Prostate gland (tissue), 2 donors: ENCODE measurements at regions not wholly inside any gene's neighbourhood (a gene's known extent, or its start where the extent isn't known, plus 50 kb on each side); places are given as distances from the start of the nearest gene placed in this dataset.

Experiments
- POLR2AphosphoS5 ChIP-seq: sonication (generic); formaldehyde crosslinking; IDR thresholded peaks from one replicate; pipeline ENCODE4 v1.6.1; 2017; ENCODE audit warnings: antibody characterized with exemption
- TF ChIP-seq, protein P1 (sequence below), 4 experiments: fragments of 200-600 bp in 2 of 4; fragments of 450-650 bp in 2 of 4; sonication (generic) in 2 of 4; IDR thresholded peaks; 1 replicate in 3 of 4; 2 replicates in 1 of 4; pipeline ENCODE4 v1.5.1; 2016 to 2019; ENCODE audit warnings: antibody characterized with exemption in 4 of 4, mild to moderate bottlenecking in 2 of 4, moderate library complexity in 2 of 4

DNA sequence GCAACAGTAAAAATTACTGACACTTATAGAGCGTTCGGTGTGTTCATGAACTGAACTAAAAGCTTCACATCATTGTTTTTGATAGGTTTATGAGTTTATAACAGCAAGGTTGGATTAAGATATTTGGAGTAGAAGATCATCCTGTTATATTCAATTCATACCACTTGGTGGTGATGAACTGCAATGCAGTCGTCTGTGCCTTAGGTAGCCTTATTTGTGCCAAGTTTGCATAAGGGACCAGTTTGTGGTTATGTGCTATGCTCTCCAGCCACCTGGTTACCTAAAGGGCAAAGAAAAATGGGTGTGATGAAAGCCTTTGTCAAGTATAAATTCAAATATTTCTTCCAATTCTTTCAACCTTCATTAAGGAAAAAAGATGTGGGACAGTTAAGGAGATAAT is 150.9 kb upstream of the KCNH7 start:
- TF ChIP-seq, protein P1, sequence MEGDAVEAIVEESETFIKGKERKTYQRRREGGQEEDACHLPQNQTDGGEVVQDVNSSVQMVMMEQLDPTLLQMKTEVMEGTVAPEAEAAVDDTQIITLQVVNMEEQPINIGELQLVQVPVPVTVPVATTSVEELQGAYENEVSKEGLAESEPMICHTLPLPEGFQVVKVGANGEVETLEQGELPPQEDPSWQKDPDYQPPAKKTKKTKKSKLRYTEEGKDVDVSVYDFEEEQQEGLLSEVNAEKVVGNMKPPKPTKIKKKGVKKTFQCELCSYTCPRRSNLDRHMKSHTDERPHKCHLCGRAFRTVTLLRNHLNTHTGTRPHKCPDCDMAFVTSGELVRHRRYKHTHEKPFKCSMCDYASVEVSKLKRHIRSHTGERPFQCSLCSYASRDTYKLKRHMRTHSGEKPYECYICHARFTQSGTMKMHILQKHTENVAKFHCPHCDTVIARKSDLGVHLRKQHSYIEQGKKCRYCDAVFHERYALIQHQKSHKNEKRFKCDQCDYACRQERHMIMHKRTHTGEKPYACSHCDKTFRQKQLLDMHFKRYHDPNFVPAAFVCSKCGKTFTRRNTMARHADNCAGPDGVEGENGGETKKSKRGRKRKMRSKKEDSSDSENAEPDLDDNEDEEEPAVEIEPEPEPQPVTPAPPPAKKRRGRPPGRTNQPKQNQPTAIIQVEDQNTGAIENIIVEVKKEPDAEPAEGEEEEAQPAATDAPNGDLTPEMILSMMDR (IDR thresholded peaks at IDR 0.05), result no peak
- TF ChIP-seq POLR2AphosphoS5, result no peak
